Omental fat pad (tissue), 3 donors: ENCODE measurements at regions not wholly inside any gene's neighbourhood (a gene's known extent, or its start where the extent isn't known, plus 50 kb on each side); places are given as distances from the start of the nearest gene placed in this dataset.
"Not testable (repeated sequence)": the region's sequence is repeated elsewhere in the genome, so short reads cannot be mapped to it uniquely, and the experiment has no call there.

Experiments used
- ATAC-seq: fragments of 150-250 bp; one replicate; pipeline ENCODE4 v1.9.1; 2016; ENCODE audit warnings: mild to moderate bottlenecking, moderate library complexity; ENCODE audit not compliant: low FRiP score
- DNase-seq: peaks from one replicate; pipeline ENCODE4 v3.0.0-alpha.2; 2019; ENCODE audit warnings: low spot score
- TF ChIP-seq, protein P1 (sequence below), 3 donors: fragments of 450-650 bp; IDR thresholded peaks; one replicate each; pipeline ENCODE4 v1.5.1; 2016 to 2017; ENCODE audit warnings: antibody characterized with exemption in 3 of 3, mild to moderate bottlenecking in 3 of 3, moderate library complexity in 2 of 3

- TF ChIP-seq, protein P1, sequence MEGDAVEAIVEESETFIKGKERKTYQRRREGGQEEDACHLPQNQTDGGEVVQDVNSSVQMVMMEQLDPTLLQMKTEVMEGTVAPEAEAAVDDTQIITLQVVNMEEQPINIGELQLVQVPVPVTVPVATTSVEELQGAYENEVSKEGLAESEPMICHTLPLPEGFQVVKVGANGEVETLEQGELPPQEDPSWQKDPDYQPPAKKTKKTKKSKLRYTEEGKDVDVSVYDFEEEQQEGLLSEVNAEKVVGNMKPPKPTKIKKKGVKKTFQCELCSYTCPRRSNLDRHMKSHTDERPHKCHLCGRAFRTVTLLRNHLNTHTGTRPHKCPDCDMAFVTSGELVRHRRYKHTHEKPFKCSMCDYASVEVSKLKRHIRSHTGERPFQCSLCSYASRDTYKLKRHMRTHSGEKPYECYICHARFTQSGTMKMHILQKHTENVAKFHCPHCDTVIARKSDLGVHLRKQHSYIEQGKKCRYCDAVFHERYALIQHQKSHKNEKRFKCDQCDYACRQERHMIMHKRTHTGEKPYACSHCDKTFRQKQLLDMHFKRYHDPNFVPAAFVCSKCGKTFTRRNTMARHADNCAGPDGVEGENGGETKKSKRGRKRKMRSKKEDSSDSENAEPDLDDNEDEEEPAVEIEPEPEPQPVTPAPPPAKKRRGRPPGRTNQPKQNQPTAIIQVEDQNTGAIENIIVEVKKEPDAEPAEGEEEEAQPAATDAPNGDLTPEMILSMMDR (IDR thresholded peaks at IDR 0.05): no peak
- ATAC-seq (no peak), DNase-seq (no peak)
Observed at GRCh38 chr7:33793616-33794015, 111.7 kb upstream of the BMPER start.

DNA sequence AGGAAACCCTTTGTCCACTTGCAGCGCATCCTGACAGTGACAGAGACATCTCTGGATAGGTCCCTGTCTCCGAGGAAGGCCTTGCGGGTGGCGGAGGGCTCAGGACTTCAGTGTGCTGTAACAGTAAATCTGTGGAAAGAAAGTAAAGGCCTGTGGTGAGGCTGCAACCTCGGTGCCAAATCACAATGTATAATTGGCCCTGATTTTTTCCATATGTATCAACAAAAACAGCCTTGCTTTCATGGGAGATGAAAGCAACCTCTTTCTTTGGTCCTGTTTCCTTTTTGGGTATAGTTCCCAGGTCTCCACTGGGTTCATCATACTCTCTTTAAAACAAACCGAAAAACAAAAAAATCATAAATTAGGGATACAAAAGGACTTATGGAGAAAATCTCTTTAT, 110.9 kb upstream of the BMPER start:
- DNase-seq: no peak
- ATAC-seq: no peak
- TF ChIP-seq, protein P1 (IDR thresholded peaks at IDR 0.05): no peak

DNA sequence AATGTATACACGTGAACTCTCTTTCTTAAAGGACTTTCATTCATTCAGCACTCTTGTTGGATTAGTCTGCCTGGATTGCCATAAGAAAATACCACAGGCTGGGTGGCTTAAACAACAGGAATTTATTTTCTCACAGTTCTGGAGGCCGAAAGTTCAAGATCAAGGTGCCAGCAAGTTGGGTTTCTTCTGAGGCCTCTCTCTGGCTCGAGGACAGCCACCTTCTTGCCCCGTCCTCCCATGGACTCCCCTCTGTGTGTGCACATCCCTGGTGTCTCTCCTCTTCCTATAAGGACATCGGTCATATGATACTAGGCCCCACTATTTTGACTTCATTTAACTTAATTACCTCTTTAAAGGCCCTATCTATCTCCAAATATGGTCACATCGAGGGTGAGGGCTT, 110.4 kb upstream of the BMPER start:
- ATAC-seq (no peak), DNase-seq (no peak)
- TF ChIP-seq, protein P1 (IDR thresholded peaks at IDR 0.05): no peak

DNA sequence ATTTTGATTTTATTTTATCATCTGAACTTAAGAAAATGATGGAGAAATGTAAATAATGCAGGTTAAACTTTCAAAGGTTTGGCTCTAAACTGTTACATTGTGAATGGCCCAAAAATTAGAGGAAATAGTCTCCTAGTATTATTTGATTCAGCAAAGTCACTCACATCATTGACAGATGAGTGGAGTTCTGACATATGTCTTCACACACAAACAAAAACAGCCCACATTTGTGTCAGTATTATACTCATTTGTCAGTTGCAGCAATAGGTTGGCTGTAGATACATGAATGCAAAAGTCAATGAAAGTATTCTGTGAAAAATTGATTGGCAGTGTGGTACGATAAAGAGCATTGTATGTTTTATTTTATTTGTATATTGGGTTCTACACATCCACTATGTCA, 108.8 kb upstream of the BMPER start:
- ATAC-seq: no peak
- no peak for DNase-seq
- TF ChIP-seq, protein P1 (IDR thresholded peaks at IDR 0.05): no peak

DNA sequence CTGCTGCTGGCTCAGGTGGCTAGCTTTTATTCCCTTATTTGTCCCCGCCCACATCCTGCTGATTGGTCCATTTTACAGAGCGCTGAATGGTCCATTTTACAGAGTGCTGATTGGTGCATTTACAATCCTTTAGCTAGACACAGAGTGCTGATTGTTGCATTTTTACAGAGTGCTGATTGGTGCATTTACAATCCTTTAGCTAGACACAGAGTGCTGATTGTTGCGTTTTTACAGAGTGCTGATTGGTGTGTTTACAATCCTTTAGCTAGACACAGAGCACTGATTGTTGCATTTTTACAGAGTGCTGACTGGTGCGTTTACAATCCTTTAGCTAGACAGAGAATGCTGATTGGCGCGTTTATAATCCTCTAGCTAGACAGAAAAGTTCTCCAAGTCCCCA, 107.8 kb upstream of the BMPER start:
- DNase-seq, ATAC-seq: not testable (repeated sequence)

DNA sequence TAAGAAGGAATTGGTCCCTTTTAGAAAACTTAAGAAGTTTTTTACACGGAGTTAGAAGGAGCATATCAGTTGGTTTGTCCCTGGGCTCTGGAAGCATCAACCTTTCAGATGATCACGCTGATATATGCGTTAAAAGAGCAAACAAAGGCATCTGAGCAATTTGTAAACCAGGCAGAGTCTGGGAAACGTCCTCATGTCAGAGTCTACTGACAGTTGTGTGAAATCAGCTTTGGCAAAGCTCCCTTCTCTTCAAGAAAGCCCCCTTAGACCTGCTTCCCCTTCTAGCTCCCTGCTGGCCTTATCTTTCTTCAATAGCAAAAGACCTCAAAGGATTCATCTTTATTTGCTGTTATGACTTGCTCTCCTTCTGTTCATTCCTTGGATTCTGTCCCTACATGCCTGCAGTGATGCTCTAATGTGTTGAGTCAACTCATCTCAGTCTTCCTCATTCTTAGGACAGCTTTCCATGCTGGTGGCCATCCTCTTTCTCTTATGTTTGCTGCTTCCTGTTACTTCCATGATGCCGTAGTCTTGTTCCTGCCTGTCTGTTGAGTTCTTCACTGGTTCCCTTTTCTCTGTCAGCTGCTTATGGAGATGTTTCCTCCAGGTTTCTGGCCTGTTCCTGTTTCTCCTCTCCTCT, 106.5 kb upstream of the BMPER start:
- no peak for ATAC-seq
- TF ChIP-seq, protein P1 (IDR thresholded peaks at IDR 0.05): no peak
- DNase-seq: no peak

GRCh38 chr7:33799766-33800165, 105.6 kb upstream of the BMPER start:
- ATAC-seq (no peak), DNase-seq (no peak)
- TF ChIP-seq, protein P1 (IDR thresholded peaks at IDR 0.05): no peak
